HG02642 (cell line): ENCODE measurements at regions not wholly inside any gene's neighbourhood (a gene's known extent, or its start where the extent isn't known, plus 50 kb on each side); places are given as distances from the start of the nearest gene placed in this dataset.
"Not testable (repeated sequence)": the region's sequence is repeated elsewhere in the genome, so short reads cannot be mapped to it uniquely, and the experiment has no call there.

Source experiments
- ATAC-seq: cut with Tn5 transposase; IDR thresholded peaks from one replicate; pipeline ENCODE4 v1.9.1; 2021; ENCODE audit warnings: mild to moderate bottlenecking; ENCODE audit not compliant: unreplicated experiment, poor library complexity

GRCh38 chr1:234924450-234925355 is 203.9 kb downstream of the TOMM20 start:
- no peak for ATAC-seq

- ATAC-seq, result no peak
These were observed 205.0 kb downstream of the TOMM20 start for GRCh38 chr1:234923626-234924025.

GRCh38 chr1:234922987-234923386 is 205.7 kb downstream of the TOMM20 start:
- ATAC-seq, result no peak

GRCh38 chr1:234921266-234922062 is 207.2 kb downstream of the TOMM20 start:
- no peak for ATAC-seq

GRCh38 chr1:234920843-234921140 is 207.8 kb downstream of the TOMM20 start:
- no peak for ATAC-seq

GRCh38 chr1:234920136-234920842 is 208.3 kb downstream of the TOMM20 start:
- no peak for ATAC-seq

GRCh38 chr1:234918961-234919761 is 209.5 kb downstream of the TOMM20 start:
- ATAC-seq, result no peak

- no peak for ATAC-seq
These were observed 210.3 kb downstream of the TOMM20 start for GRCh38 chr1:234918181-234918841.

GRCh38 chr1:234917495-234918180 is 211.0 kb downstream of the TOMM20 start:
- no peak for ATAC-seq

GRCh38 chr1:234916840-234917239 is 211.8 kb downstream of the TOMM20 start:
- ATAC-seq, result no peak

GRCh38 chr1:234915924-234916675 is 212.5 kb downstream of the TOMM20 start:
- ATAC-seq, result no peak

GRCh38 chr1:234914606-234915290 is 213.9 kb downstream of the TOMM20 start:
- ATAC-seq, result no peak

- ATAC-seq, result no peak
These were observed 214.9 kb downstream of the TOMM20 start for GRCh38 chr1:234913771-234914170.

- ATAC-seq, result no peak
These were observed 215.4 kb downstream of the TOMM20 start for GRCh38 chr1:234913278-234913649.

- ATAC-seq, result no peak
These were observed 215.9 kb downstream of the TOMM20 start for GRCh38 chr1:234912548-234913277.

GRCh38 chr1:234911787-234912186 is 216.8 kb downstream of the TOMM20 start:
- no peak for ATAC-seq

GRCh38 chr1:234911136-234911535 is 217.5 kb downstream of the TOMM20 start:
- not testable (repeated sequence) for ATAC-seq
